NCI-H446 (cell line): ENCODE measurements at regions not wholly inside any gene's neighbourhood (a gene's known extent, or its start where the extent isn't known, plus 50 kb on each side); places are given as distances from the start of the nearest gene placed in this dataset.

ENCODE experiments used
- DNase-seq, 2 experiments: peaks; one replicate each; lab custom pipeline; 2025; lab: John Stamatoyannopoulos, UW

DNA sequence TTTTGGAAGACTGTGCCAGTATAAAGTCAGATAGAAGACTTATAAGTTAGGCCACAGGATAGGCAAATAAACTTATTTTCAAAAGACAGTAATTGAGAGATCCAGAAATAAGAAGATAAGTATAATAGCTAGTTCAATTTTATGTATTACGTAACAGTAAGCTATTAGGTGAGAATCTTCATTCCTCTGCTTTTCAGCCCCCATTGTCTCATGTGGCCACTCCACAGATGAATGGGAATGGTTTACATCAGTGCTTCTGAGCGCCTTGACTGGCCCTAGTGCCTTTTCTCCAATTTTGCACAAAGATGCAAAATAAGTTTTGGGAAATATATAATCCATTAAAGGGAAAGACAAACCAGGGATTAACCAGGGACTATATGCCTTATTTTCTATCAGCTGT lies 550.5 kb downstream of the MMUT start:
- DNase-seq, result no peak

DNA sequence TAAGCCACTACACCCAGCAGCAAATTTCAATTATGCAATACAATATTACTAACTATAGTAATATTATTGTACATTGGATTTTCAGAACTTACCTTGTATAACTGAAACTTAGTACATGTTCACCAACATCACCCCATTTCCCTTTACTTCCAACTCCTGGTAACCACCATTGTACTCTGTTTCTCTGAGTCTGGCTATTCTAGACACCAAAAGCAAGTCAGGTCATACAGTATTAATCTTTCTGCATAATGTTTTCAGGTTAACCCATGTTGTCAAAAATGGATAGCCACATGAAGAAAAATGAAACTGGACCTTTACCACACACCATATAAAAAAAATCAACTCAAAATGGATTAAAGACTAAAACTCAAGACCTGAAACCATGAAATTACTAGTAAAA lies 558.2 kb downstream of the MMUT start:
- no peak for DNase-seq

DNA sequence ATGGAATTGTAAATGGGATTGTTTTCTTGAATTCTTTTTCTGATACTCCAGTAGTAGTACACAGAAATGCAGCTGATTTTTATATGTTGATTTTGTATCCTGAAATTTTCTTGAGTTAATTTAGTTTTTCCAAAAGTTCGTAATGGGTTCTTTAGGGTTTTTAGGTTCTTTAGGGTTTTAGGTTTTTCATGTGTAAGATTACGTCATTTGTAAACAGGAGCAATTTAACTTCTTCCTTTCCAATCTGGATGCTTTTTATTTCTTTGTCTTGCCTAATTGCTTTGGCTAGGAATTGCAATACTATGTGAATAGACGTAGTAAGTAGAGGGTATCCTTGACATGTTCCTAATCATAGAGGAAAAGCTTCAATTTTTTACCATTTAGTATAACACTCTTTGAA lies 568.6 kb downstream of the MMUT start:
- DNase-seq, result no peak

DNA sequence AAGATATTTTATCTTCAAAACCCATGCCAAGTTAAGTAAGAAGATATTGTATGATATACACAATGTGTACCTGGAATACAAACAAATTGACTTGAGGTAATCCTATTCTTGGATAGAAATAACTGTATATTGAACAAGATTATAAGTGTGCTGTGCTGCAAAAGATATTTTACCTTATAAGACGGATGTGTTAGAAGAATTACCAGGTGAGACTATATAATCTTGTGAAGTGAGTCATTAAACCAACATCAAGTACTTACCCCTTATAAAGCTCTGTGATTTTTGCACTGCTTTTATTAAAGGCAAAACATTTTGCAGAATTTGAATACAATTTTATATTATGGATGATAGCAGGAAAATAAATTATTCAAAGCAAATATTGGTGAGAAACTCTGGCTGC lies 570.0 kb downstream of the MMUT start:
- DNase-seq, result no peak

DNA sequence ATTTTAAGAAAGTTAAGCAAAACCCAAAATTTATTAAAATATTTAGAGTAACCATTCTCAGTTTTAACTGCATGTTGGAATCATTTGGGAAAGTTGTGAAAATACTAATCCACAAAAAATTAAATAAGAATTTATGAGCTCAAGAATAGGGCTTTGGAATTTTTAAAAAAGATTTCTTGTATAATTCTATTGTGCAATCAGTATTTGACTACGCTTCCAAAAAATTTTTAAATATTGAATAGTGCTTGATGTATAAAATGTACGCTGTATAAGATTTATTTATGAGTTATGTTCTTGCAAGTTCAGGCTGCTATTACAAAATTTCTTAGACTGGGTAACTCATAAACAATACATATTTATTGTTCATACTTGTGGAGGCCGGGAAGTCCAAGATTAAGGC lies 571.7 kb downstream of the MMUT start:
- no peak for DNase-seq

DNA sequence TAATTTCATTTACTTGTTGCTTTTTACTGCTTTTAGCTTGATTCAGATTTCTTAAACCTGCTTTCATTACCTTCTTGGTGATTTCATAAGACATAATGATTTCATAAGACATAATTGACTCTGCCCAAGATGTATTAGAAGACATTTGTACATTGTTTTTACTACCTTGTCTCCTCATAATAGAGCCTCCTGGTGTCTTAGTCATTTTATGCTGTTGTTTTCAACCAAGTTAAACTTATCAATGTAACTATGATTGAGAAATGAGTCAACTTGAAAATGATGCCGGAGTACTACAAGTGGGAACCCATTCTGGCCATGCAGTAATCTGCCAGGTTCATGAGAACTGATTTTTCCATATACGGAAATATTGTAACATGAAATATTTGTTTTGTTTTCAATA lies 573.6 kb downstream of the MMUT start:
- no peak for DNase-seq

DNA sequence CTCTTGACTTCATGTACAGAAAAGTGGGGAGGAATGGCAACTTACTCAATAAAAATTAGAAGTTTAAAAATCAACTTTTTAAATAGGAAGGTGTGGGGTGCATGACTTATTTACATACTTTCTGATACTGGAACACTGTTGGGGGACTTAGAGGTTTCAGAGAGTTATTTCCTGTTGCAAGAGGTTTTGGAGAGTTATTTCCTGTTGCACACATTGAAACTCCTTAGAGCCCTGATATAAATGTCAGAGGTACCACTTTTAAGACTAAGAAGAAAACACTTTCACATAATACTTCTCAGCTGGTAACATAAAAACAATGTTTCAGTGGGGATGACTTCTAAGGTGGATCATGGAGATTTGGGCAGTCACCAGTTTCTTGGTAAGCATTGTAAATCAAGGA lies 579.9 kb downstream of the MMUT start:
- DNase-seq, result no peak

DNA sequence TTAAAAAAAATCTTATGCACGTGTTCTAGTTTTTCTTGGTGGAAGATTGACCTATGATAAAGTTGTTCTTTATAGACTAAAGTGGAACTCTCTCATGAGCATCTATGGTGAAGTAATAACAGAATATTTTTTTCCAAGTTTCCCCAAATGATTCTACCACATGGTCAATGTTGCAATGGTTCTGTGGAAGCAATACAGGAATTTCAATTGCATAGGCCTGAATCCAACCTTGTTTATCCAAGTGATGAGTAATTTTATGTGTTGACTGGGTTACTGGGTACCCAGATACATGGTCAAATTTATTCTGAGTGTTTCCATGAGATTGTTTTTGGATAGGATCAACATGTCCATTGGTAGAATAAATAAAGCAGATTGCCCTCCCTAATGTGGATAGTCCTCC lies 581.5 kb downstream of the MMUT start:
- no peak for DNase-seq

DNA sequence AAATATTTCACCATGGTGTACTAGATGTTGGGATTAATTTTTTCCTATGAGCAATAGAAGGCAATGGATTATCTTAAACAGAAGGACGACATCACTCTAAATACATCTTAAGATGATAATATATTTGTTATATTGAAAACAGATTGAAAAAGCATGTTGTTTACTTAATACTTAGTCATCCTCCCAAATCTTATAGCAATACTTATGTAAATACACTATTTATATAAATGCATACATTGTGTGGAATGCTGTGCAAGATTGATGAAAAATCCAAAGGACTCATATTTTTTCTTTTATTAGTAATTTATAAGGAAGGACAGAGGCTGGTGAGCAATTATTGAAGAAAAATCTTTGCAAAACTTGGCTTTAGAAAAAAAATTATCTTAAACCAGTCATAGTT lies 593.5 kb downstream of the MMUT start:
- DNase-seq, result no peak

DNA sequence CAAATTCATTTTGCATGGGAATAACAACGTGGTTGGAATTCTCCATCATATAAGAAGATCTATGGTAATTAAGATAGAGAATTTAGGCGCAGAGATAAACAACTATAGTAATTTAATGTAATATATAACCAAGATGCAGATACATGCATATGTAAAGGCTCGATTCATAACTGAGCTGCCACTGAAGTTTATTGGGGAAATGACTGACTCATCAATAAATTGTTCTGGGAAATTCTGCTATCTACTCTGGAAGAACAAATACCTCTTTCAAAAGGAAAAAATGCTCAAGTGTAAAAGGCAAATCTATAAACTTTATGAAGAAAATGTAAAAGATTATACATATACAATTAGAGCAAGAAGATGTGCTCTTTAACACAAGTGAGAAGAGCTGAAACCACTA lies 596.4 kb downstream of the MMUT start:
- no peak for DNase-seq

DNA sequence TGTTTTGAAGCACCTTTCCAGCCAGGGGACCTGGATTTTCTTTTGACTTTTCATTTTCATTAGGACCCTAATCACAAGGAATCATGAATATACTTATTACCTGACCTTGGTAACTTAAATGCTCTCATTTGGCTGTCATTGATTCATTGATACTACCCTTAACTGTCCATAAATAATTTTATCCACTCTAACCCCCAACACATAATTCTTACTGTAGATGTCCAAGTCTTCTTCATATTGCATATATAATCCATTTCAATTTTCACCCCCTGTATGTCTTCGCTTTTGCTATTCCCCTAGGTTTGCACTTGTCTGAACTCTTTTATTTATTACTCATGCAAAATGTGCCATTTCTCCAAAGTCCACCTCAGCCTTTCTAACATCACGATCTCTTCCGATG lies 602.9 kb downstream of the MMUT start:
- DNase-seq, result no peak

DNA sequence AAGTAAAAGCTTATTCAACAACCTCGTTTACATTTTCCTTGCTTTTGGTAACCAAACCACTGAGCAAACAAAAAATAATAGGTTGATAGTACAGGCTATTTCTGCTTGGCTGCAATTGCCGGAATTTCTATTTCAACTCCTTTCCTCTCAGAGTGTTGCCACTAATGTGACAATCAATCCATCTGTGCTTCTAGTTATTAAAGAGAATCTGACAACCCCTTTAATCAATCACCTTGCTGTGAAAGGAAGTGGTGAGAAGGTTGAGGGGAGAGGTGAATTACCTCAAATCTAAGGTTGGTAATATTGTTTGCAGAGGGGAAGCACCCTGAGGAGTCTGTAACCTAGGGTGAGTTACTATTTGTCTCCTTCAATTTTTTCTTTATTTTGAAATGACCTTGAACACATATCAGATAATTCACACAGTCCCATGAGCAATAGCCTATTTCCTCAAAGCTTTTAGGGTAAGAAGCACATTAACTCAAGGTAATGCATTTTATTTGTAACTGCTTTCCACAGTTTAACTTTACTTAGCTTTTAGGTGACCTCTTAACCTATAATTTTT lies 603.4 kb downstream of the MMUT start:
- DNase-seq, result no peak

DNA sequence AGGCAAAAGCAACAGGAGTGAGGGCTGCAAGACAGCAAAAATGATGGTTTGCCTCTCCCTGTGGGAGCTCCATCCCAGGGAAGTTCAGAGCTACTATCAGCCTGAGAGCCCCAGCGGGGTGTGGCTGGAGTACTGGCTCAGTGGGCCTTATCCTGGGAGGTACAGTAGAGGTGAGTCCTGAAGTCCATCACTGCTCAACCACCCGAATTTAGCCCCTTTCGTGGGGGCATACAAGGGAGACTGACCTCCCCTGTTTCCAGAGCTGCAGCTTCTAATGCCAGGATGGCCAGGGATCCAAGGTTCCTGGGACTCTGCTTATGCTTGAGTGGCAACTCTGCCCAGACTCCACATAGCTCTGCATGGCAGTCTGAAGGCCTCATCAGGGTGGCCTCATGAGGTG lies 617.8 kb downstream of the MMUT start:
- no peak for DNase-seq

DNA sequence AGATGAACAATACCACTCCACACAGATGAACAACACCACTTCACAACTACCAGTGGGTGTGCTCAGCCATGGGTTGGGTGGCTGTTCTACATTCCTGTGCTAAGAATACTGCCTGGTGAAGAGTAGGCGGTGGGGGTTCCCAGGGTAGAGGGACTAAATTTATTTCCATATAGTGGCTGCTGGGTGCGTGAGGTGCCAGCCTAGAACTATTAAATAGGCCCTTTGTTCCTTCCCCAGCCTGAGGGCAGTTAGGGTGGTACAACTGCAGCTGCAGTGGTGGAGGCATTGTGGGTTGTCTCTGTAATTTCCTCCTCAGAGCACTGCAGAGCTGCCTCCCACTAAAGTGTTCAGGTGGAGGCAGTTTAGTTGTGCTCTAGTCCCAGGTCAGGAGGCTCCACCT lies 618.4 kb downstream of the MMUT start:
- DNase-seq, result no peak

DNA sequence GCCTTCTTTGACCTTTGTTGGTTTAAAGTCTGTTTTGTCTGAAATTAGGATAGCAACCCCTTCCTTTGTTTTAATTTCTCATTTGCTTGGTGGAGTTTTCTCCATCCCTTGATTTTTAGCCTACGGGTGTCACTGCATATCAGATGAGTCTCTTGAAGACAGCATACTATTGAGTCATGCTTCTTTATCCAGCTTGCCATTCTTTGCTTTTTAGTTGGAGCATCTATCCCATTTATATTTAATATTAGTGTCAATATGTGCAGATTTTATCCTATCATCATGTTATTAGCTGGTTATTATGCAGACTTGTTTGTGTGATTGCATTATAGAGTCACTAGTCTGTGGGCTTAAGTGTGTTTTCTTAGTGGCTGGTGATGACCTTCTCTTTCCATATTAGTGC lies 622.2 kb downstream of the MMUT start:
- no peak for DNase-seq

DNA sequence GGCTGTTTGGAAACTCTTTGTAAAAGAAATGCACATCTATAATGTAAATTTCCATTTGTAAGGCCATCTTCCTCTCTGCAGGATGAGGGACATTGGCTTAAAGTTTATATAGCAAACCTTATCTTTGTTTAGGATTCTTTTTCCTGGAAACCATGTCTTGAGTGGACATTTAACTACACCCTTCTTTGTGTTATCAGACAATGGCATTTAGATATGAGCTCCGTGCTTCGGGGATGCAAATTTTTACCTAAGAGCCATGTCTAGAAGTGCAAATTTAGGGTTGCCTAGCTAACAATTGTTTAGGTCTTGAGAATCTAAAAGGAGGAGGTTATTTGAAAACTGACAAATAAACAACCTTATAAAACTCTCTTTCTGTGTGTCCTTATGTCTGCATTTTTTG lies 623.8 kb downstream of the MMUT start:
- DNase-seq, result no peak

DNA sequence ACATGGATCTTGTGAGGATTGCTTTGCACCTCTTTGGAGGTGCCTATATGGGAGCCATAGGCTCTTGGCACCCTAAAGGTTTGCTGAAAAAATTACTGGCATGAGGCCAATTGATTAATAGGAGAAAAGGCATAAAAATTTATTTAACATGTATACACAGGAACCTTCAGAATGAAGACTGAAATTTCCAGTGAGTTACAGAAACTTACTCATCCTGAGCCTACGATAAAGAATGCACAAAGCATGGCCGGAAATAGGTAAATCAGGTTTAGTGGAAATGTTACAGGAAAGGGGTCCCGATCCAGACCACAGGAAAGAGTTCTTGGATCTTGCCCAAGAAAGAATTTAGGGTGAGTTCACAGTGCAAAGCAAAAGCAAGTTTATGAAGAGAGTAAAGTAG lies 625.3 kb downstream of the MMUT start:
- no peak for DNase-seq

DNA sequence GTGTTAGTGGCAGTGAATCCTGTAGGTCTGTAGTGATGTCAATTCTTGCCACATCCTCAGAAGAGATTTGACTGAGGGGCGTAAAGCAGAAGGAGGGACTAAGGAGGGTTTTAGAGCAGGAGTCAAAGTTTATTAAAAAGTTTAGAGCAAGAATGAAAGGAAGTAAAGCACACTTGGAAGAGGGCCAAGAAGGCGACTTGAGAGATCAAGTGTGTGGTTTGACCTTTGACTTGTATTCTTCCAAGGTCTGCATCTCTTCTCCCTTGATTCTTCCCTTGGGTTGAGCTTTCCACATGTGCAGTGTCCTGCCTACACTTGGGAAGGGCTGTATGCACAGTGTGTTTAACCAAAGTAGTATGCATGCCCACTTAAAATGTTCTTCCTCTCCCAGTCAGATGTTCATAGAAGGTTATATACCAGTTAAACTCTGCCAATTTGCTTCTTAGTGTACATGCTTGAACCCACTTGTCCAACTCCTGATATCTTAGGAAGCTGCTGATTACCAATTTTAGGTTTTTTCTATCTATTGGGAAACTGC lies 627.6 kb downstream of the MMUT start:
- DNase-seq, result no peak

DNA sequence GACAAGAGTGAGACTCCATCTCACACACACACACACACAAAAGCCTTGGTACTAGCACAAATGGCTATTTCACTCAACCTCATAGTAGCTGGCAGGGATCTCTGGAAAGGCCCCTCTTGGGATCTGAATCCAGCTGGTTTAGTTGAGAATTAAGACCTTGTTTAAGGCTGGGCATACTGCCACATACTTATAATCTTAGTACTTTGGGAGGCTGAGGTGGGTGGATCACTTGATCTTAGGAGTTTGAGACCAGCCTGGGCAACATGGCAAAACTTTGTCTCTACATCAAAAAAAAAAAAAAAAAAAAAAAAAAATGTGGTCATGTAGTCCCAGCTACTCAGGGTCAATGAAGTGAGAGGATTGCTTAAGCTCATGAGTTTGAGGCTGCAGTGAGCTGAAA lies 628.3 kb downstream of the MMUT start:
- DNase-seq, result peak in 1 of 2 experiments; percentile 72

DNA sequence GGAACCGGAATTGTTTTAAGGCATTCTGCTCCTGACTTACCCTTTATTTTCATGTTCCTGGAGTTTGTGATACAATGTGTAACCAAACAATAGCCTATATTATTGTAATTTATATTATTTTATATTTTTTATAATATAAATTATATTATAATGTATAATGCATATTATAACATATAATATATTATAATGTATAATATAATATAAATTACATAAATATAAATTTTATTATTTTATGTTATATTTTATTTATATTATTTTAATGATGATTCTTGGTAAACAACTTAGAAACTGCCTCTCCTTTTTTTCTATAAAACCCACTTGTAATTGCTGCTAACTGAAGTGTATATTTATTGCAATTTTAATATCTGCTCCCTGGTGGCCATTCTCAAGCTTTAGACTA lies 629.1 kb downstream of the MMUT start:
- DNase-seq, result no peak

DNA sequence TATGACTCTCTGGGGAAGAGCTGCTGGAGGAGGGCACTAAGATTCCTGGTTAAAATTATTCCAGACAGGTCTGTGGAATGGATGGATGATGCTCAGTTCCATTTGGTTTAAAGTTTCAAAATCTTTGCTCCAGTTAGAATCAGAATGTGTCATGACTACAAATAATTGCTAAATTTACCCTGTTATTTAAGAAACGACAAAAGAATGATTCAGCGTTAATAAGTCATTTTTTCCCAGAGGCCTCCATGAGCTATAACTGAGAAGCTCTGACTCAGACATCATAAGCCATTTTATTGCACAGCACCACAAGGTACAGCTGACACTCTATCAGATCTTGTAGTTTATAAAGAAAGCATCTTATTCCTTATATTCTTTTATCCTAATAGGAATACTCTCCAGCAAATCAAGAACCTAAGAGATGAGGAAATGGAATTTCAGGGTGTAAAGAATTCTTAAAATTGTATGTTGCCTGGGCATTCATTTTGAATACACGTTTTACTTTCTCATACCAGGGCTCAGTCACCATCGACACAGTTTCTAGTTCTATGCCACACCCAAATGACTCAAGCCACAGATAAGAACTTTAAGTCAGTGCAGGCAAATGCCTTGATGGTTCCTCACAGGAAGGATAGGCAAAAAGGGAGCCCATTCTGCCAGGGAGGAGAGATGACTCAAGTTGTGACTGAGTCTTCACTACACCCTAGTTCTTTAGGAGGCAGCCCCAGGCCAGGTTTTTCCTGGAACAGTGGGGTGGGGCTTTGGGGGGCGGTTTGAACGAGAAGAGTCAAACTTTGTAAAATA lies 636.0 kb downstream of the MMUT start:
- DNase-seq, result no peak

DNA sequence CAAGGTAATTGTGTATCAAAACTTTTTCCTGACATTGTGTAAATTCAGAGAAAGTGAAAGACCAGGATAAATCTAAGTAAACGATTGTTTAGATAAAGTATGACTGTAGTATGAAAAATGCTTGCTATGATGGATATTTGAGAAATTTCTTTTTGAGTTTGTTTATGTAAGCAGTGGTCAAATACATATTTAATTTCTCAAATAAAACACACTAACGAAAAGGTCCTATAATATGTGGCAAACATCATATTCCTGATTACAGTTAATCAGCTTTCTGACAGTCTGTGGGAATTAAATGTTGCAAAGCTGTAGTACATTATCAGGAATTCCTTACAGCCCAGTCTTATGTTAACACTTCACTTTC lies 636.9 kb downstream of the MMUT start:
- DNase-seq, result no peak

DNA sequence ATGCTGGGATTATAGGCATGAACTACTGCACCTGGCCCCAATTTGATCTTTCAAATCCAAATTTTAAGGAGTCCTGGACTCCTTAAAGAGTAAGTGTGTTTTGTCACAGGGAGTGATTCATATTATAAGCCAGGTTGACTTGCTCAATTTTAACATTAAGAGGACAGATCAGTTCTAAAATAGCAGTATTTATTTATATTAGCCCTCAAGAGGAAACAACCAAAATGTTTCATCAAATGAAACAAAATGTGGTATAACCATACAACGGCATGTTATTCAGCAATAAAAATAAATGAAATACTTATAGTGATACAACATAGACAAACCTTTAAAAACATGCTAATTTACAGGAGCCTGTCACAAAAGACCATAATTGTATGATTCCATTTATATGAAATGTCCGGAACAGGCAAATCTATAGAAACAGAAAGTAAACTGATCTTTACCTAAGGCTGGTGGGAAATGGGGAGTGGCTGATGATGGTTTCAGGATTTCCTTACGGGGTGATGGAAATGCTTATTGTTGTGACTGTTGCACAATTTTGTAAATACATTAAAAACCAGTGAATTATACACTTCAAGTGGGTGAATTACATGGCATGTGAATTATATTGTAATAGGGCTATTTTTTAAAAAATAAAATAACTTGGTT lies 637.4 kb downstream of the MMUT start:
- no peak for DNase-seq

DNA sequence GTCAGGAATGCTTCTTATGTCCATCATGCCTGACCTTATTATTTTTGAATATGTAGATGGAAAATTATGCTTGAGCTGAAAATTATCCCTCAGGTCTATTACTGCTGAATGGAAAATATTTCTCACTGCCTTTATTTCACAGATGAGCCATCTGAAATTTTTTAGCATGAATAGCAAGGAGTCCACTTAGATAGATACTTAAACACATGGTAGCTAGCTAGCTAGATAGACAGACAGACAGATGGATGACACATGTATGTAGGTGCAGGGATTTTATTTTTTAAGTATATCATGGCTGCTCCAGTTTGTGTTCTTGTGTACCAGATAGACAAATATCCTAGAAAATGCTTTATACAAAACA lies 645.0 kb downstream of the MMUT start:
- DNase-seq, result no peak
